ENCODE measurements at regions not wholly inside any gene's neighbourhood (a gene's known extent, or its start where the extent isn't known, plus 50 kb on each side); places are given as distances from the start of the nearest gene placed in this dataset.
"Not testable (repeated sequence)": the region's sequence is repeated elsewhere in the genome, so short reads cannot be mapped to it uniquely, and the experiment has no call there.

- no peak for DNase-seq
Observed at GRCh38 chr4:170940043-170940724, 850.4 kb upstream of the AADAT start.

- no peak for DNase-seq
Observed at GRCh38 chr4:170938588-170938987, 848.8 kb upstream of the AADAT start.

- DNase-seq, result no peak
Observed at GRCh38 chr4:170931321-170931720, 841.6 kb upstream of the AADAT start.

- no peak for DNase-seq
Observed at GRCh38 chr4:170888660-170889059, 798.9 kb upstream of the AADAT start.

- no peak for DNase-seq
Observed at GRCh38 chr4:170887396-170887795, 797.6 kb upstream of the AADAT start.

GRCh38 chr4:170884969-170885570 lies 795.3 kb upstream of the AADAT start:
- DNase-seq, result no peak

GRCh38 chr4:170881646-170882045 lies 791.9 kb upstream of the AADAT start:
- DNase-seq, result not testable (repeated sequence)

- DNase-seq, result no peak
Observed at GRCh38 chr4:170875868-170876267, 786.1 kb upstream of the AADAT start.

GRCh38 chr4:170872794-170873193 lies 783.0 kb upstream of the AADAT start:
- DNase-seq, result no peak

GRCh38 chr4:170868170-170868569 lies 778.4 kb upstream of the AADAT start:
- no peak for DNase-seq

GRCh38 chr4:170854097-170854496 lies 764.3 kb upstream of the AADAT start:
- DNase-seq, result no peak

- DNase-seq, result no peak
Observed at GRCh38 chr4:170853422-170854021, 763.8 kb upstream of the AADAT start.

- DNase-seq, result no peak
Observed at GRCh38 chr4:170849969-170850368, 760.2 kb upstream of the AADAT start.

GRCh38 chr4:170827562-170828274 lies 738.0 kb upstream of the AADAT start:
- no peak for DNase-seq

GRCh38 chr4:170818786-170819185 lies 729.0 kb upstream of the AADAT start:
- DNase-seq, result no peak

GRCh38 chr4:170805352-170805751 lies 715.6 kb upstream of the AADAT start:
- DNase-seq, result no peak

- DNase-seq, result no peak
Observed at GRCh38 chr4:170804930-170805329, 715.2 kb upstream of the AADAT start.

GRCh38 chr4:170803492-170803891 lies 713.7 kb upstream of the AADAT start:
- DNase-seq, result no peak

- no peak for DNase-seq
Observed at GRCh38 chr4:170801771-170802170, 712.0 kb upstream of the AADAT start.

GRCh38 chr4:170794525-170794924 lies 704.8 kb upstream of the AADAT start:
- no peak for DNase-seq

GRCh38 chr4:170788540-170789051 lies 698.8 kb upstream of the AADAT start:
- DNase-seq, result not testable (repeated sequence)

GRCh38 chr4:170777663-170778062 lies 687.9 kb upstream of the AADAT start:
- no peak for DNase-seq

- DNase-seq, result no peak
Observed at GRCh38 chr4:170776983-170777382, 687.2 kb upstream of the AADAT start.

GRCh38 chr4:170775851-170776250 lies 686.1 kb upstream of the AADAT start:
- DNase-seq, result no peak
